Peyer's patch (tissue), 4 donors: ENCODE measurements at regions not wholly inside any gene's neighbourhood (a gene's known extent, or its start where the extent isn't known, plus 50 kb on each side); places are given as distances from the start of the nearest gene placed in this dataset.

Experiments
- CTCF ChIP-seq, 6 experiments: fragments of 450-650 bp in 4 of 6; fragments of 200-600 bp in 2 of 6; sonication (generic) in 1 of 6; IDR thresholded peaks; one replicate each; pipeline ENCODE4 v1.5.1; 2017 to 2019; ENCODE audit warnings: antibody characterized with exemption in 6 of 6, mild to moderate bottlenecking in 3 of 6, moderate library complexity in 1 of 6
- POLR2A ChIP-seq, 2 donors: fragments of 450-650 bp; IDR thresholded peaks; one replicate each; pipeline ENCODE4 v1.5.1; 2017; ENCODE audit warnings: antibody characterized with exemption in 2 of 2, mild to moderate bottlenecking in 2 of 2, moderate library complexity in 2 of 2

- no peak for TF ChIP-seq CTCF (IDR thresholded peaks at IDR 0.05)
- TF ChIP-seq POLR2A (IDR thresholded peaks at IDR 0.05): no peak
Observed at GRCh38 chr13:84951128-84951527, 848.1 kb downstream of the SLITRK6 start.
